ENCODE measurements at regions not wholly inside any gene's neighbourhood (a gene's known extent, or its start where the extent isn't known, plus 50 kb on each side); places are given as distances from the start of the nearest gene placed in this dataset.

DNA sequence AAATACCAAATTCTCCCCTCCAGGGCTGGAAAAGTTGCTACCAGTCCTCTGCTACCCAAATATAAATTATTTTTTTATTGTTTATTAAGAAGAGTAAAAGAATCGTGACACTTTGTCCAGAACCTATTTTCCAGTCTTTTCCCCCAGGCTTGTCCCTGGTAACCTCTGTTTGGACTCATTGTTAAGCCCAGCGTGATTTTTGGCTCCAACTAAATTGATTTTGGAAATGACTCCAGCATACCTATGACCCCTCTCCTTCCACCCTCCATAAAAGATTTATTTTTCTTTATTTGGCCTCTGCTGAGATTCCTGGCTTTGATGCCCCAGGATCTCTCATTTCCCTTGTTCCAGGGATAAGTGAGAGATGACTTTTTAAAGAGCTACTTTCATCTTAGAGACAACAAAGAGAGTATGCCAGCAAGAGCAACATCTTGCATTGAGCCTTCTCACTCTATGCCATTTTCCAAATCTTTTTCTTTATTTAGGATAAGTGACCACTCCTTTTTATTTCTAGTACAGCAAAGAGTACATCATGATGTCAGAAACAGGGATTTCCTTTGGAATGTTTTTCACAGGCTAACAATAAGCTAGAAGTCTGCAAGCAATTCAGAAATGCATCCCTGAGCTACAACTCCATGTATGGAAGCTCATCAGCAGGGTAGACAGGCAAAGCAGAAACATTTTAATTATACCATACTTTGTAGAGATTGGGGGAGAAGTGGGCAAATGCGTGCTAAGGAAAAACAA, 75.8 kb downstream of the DAD1 start:
- intact Hi-C loops (cut with micrococcal nuclease) = no loop called here
- peak overlapping the region; percentile 98 for H3K27ac Mint-ChIP-seq

DNA sequence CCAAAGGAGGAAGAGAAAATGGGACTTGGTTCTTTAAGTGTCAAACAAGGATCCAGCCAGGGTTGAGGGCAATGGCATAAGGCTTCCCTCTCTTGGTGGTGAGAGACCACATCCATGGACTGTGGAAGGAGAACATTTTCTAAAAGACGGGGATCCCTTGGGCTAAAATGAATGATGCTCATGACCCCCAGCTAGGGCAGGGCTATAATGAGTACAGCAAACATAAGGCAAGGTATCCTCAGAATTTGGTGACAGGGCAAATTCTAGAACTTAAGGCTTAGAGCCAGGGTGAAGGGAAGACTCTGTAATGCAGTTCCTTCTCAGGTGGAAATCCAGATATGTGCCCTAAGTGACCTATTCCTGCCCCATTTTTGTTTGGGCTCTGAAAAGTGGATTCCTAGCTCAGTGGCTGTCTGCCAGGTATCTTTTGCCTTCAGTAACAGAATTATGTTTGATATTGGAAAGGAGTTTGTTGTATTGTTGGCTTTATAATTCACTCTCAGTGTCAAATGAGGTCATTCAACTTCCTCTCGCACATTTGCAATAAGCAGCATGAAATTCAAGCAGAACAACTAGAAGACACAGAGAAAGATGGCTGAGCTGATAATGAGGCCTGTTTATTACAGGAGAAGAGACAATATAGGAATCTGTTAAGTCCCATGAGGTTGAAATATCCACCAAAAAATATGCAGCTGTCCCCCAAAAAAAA, 76.8 kb downstream of the DAD1 start:
- no peak for DNase-seq
- POLR2A ChIA-PET = interaction anchor here (0.6 to 26.6 kb wide), 9 partner anchors 10 to 44 kb away, joined by 3 to 639 read pairs (median 9); no protein-coding TSS in a partner anchor
- CTCF ChIA-PET = interaction anchor here (0.8 to 1.3 kb wide), 5 partner anchors 12 to 660 kb away, joined by 3 to 5 read pairs (median 3); no protein-coding TSS in a partner anchor
- H3K4me3 Mint-ChIP-seq = peak overlapping the region; percentile 79
- peaks cover 92% of the 10 kb centered on the region for H3K36me3 Mint-ChIP-seq
- H3K27me3 Mint-ChIP-seq = no peaks in the 10 kb centered on the region
- no peaks in the 10 kb centered on the region for H3K9me3 Mint-ChIP-seq
- H3K4me1 Mint-ChIP-seq (ENCODE audit: low read depth) = peaks cover 57% of the 10 kb centered on the region
- intact Hi-C loops (cut with micrococcal nuclease) = no loop called here
- H3K27ac Mint-ChIP-seq = peak overlapping the region; percentile 98

More for the DNA sequence above, 75.8 kb downstream of the DAD1 start:
- Mint-ChIP-seq H3K4me3 (peak overlapping the region; percentile 79), H3K36me3 (peaks cover 94% of the 10 kb centered on the region), H3K4me1 (ENCODE audit: low read depth) (peaks cover 66% of the 10 kb centered on the region), H3K9me3 (no peaks in the 10 kb centered on the region), H3K27me3 (no peaks in the 10 kb centered on the region)
- no peak for DNase-seq
- ChIA-PET CTCF (interaction anchor here (0.6 to 1.3 kb wide), 4 partner anchors 13 to 57 kb away, joined by 3 read pairs; no protein-coding TSS in a partner anchor), POLR2A (interaction anchor here (0.7 to 26.6 kb wide), 9 partner anchors 9 to 350 kb away, joined by 3 to 639 read pairs (median 9); no protein-coding TSS in a partner anchor)

DNA sequence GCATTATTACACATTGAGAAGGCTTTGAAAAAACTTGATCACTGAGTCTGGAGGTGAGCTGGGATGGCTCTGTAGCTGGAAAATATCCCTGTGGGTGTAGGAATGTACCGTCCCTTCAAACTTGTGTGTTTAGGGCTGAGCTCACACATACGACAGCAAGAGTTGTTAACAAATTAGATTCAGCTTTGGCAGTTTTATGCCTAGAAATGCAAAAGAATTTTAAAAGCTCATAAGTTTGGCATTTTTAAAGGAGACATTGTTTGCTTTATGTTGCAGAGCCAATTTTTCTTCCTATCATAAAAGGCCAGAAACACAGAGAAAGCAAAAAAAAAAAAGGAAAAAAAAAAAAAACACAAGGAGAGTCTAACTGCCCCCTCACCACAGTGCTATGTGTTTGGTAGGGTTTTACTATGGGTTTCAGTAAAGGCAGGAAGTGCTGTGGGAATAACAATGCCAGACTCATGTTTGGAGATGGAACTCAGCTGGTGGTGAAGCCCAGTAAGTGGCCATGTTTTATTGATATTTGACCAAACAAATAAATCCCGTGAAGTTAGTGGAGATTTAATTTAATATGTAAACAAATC, 78.4 kb downstream of the DAD1 start:
- DNase-seq = no peak
- Mint-ChIP-seq H3K4me1 (ENCODE audit: low read depth) (peaks cover 57% of the 10 kb centered on the region), H3K36me3 (peaks cover 92% of the 10 kb centered on the region), H3K27me3 (no peaks in the 10 kb centered on the region), H3K27ac (peak overlapping the region; percentile 98), H3K4me3 (peak overlapping the region; percentile 79), H3K9me3 (no peaks in the 10 kb centered on the region)
- intact Hi-C loops (cut with micrococcal nuclease) = loop anchor here (1.0 to 2.0 kb wide), 2 partner anchors 12 to 20 kb away; no protein-coding TSS in a partner anchor
- CTCF ChIA-PET = interaction anchor here (0.7 to 1.9 kb wide), 7 partner anchors 9 to 597 kb away, joined by 3 to 10 read pairs (median 4); no protein-coding TSS in a partner anchor
- POLR2A ChIA-PET = interaction anchor here (0.7 to 29.3 kb wide), 19 partner anchors 2 to 763 kb away, joined by 3 to 639 read pairs (median 4); no protein-coding TSS in a partner anchor

DNA sequence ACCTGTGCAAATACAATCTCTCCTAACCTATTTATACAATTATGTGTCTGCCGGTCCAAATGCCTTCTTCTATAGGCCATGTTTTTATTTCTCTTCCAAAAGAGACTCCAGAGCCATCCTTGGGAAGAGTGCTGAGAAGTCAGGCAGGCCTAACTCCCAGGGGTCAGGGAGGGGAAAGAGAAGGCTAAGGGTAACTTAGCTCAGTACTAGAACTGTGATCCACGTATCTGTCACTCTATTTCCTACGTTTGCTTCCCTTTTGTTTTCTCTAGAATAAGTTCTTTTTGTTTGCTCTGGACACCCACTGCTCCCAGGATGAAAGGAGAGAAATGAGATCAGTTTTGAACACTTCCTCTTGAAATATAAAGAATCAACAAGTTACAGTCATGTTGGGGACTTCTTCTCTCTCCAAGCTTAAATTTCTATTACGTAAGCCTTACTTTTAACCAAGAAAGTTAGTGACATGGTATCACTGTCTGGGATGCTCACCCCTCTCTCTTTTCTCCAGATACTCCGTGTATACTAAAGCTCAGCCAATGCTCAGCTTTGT, 79.2 kb downstream of the DAD1 start:
- Mint-ChIP-seq H3K27ac (peak overlapping the region; percentile 98), H3K4me1 (ENCODE audit: low read depth) (peaks cover 51% of the 10 kb centered on the region), H3K4me3 (peak overlapping the region; percentile 79), H3K36me3 (peaks cover 93% of the 10 kb centered on the region), H3K27me3 (no peaks in the 10 kb centered on the region), H3K9me3 (no peaks in the 10 kb centered on the region)
- ChIA-PET CTCF (interaction anchor here (0.9 to 3.9 kb wide), 8 partner anchors 8 to 596 kb away, joined by 3 to 15 read pairs (median 6); no protein-coding TSS in a partner anchor), POLR2A (interaction anchor here (0.6 to 29.3 kb wide), 22 partner anchors 1 to 763 kb away, joined by 3 to 639 read pairs (median 4); no protein-coding TSS in a partner anchor)
- intact Hi-C loops (cut with micrococcal nuclease) = loop anchor here (1.0 to 10.0 kb wide), 3 partner anchors 12 to 645 kb away; no protein-coding TSS in a partner anchor
- no peak for DNase-seq

DNA sequence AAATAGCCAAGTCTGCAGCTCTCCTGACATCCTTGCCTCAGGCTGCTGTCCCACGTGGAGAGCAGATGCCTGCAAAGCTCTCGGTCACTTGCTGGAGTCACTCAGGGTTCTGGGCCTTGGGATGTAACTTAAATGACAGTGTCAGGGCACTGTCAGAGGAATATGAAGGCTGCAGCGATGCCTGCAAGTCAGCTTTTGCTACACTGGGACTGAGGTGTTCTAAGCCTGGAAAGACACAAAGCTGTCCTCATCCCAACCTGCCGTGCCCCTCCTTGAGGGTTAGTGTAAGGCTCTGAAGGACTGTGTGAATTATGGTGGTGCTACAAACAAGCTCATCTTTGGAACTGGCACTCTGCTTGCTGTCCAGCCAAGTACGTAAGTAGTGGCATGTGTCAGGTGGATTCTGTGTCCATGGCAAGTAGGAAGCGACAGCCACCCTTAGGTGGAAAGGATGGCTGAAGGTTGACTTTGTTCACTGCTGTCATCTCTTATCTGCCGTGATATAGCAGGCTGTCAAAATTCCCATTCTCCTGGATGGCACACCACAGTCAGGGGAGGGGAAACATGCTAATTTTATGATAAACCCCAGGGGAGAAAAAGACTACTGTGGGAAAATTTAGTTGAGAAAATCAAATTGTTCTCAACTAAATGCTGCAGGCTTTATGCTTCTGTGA, 79.9 kb downstream of the DAD1 start:
- no peak for DNase-seq
- ChIA-PET POLR2A (interaction anchor here (0.6 to 29.3 kb wide), 20 partner anchors 0 to 648 kb away, joined by 3 to 639 read pairs (median 6); no protein-coding TSS in a partner anchor), CTCF (interaction anchor here (1.0 to 3.9 kb wide), 8 partner anchors 10 to 595 kb away, joined by 3 to 15 read pairs (median 4); no protein-coding TSS in a partner anchor)
- Mint-ChIP-seq H3K27me3 (no peaks in the 10 kb centered on the region), H3K4me3 (peak overlapping the region; percentile 79), H3K9me3 (no peaks in the 10 kb centered on the region), H3K27ac (peak overlapping the region; percentile 98), H3K4me1 (ENCODE audit: low read depth) (peaks cover 51% of the 10 kb centered on the region), H3K36me3 (peaks cover 94% of the 10 kb centered on the region)
- intact Hi-C loops (cut with micrococcal nuclease) = loop anchor here (10.0 kb wide), 1 partner anchor 644 kb away; no protein-coding TSS in a partner anchor

DNA sequence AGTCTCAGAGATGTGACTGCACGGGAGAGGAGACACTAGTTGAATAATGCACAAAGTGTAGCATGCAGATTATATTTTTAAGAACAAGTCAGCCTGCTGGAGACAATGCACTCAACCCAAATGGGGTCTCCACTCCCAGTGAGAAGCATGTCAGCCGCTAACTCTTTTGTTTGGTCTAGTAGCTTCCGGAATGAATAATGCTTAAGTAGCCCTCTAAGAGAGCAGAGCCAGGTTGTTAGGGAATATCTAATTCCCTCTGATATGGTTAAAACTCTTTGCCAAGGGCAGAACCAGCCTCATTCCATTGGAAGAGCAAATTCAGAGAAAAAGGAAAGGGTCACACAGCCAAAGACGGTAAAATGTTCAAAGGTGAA, 80.4 kb downstream of the DAD1 start:
- no peaks in the 10 kb centered on the region for H3K27me3 Mint-ChIP-seq
- H3K4me3 Mint-ChIP-seq = peak overlapping the region; percentile 79
- peak overlapping the region; percentile 98 for H3K27ac Mint-ChIP-seq
- intact Hi-C loops (cut with micrococcal nuclease) = loop anchor here (10.0 kb wide), 1 partner anchor 644 kb away; no protein-coding TSS in a partner anchor
- H3K4me1 Mint-ChIP-seq (ENCODE audit: low read depth) = peaks cover 51% of the 10 kb centered on the region
- no peak for DNase-seq
- POLR2A ChIA-PET = interaction anchor here (0.6 to 29.3 kb wide), 18 partner anchors 0 to 648 kb away, joined by 3 to 639 read pairs (median 7); no protein-coding TSS in a partner anchor
- H3K9me3 Mint-ChIP-seq = no peaks in the 10 kb centered on the region
- CTCF ChIA-PET = interaction anchor here (1.1 to 3.9 kb wide), 6 partner anchors 10 to 62 kb away, joined by 3 to 15 read pairs (median 4); no protein-coding TSS in a partner anchor
- peaks cover 94% of the 10 kb centered on the region for H3K36me3 Mint-ChIP-seq

DNA sequence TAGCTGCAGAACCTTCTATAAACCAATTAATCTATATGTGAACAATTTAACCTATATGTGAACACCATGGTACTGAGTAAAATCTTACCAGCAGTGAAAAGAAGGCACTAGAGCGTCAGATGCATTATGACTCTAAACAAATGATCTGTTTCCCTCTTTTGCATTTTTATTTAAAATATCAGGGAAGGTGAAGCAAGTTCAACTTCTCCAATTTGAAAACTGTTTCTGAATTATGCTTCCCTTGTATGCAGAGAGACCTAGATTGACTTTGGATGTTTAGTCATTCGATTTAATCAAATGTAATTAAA, 80.9 kb downstream of the DAD1 start:
- POLR2A ChIA-PET = interaction anchor here (1.0 to 29.3 kb wide), 13 partner anchors 1 to 530 kb away, joined by 4 to 639 read pairs (median 19); partner anchors contain the start of gene DAD1
- peaks cover 50% of the 10 kb centered on the region for H3K4me1 Mint-ChIP-seq (ENCODE audit: low read depth)
- H3K36me3 Mint-ChIP-seq = peaks cover 94% of the 10 kb centered on the region
- CTCF ChIA-PET = interaction anchor here (1.1 to 3.9 kb wide), 7 partner anchors 14 to 590 kb away, joined by 3 to 19 read pairs (median 5); no protein-coding TSS in a partner anchor
- peak overlapping the region; percentile 98 for H3K27ac Mint-ChIP-seq
- DNase-seq = no peak
- H3K4me3 Mint-ChIP-seq = peak overlapping the region; percentile 79
- H3K9me3 Mint-ChIP-seq = no peaks in the 10 kb centered on the region
- intact Hi-C loops (cut with micrococcal nuclease) = loop anchor here (10.0 kb wide), 1 partner anchor 643 kb away; no protein-coding TSS in a partner anchor
- H3K27me3 Mint-ChIP-seq = no peaks in the 10 kb centered on the region

DNA sequence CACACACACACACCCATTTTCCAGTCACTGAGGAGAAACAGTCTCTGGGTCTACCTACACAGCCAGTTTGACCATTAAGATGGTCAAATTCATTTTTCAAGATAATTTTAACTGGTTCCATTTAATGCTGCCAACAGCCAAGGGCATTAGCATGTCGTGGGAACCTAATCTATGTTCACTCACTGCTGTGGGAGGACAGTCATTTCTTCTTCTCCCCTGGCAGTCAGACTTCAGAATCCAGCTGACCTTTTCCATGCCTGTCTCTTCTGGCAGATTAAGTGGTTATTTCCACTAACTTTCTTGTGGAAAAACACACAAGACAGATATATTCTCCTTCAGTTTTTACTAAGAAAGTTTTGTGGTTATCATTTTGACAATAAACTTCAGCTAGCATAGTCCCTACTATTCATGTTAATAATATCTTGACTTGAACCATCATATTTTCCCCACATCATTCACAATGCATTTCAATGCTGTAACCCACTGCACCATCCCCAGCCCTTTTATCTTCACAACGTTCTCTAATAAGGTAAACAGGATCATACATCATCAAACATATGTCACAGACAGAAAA, 82.2 kb downstream of the DAD1 start:
- Mint-ChIP-seq H3K9me3 (no peaks in the 10 kb centered on the region), H3K27me3 (no peaks in the 10 kb centered on the region), H3K4me1 (ENCODE audit: low read depth) (peaks cover 44% of the 10 kb centered on the region), H3K4me3 (peak overlapping the region; percentile 79), H3K36me3 (peaks cover 95% of the 10 kb centered on the region), H3K27ac (peak overlapping the region; percentile 98)
- CTCF ChIA-PET = interaction anchor here (0.6 to 3.9 kb wide), 7 partner anchors 24 to 589 kb away, joined by 3 to 19 read pairs (median 4); no protein-coding TSS in a partner anchor
- no peak for DNase-seq
- intact Hi-C loops (cut with micrococcal nuclease) = loop anchor here (1.0 to 10.0 kb wide), 4 partner anchors 44 to 642 kb away; no protein-coding TSS in a partner anchor
- POLR2A ChIA-PET = interaction anchor here (0.6 to 29.3 kb wide), 25 partner anchors 2 to 654 kb away, joined by 3 to 639 read pairs (median 5); partner anchors contain the start of gene DAD1

DNA sequence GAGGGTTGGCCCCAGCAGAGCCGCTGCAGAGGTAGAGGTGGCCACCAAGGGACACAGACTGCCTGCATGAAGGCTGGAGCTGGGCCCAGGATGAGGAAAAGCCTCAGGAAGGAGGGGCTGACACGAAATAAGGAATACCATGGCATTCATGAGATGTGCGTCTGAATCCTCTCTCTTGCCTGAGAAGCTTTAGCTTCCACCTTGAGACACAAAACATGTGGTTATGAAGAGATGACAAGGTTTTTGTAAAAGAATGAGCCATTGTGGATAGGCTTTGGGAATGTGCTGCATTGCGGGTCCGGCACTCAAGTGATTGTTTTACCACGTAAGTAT, 82.7 kb downstream of the DAD1 start:
- peaks cover 95% of the 10 kb centered on the region for H3K36me3 Mint-ChIP-seq
- ChIA-PET POLR2A (interaction anchor here (0.8 to 29.3 kb wide), 18 partner anchors 2 to 643 kb away, joined by 3 to 639 read pairs (median 18); no protein-coding TSS in a partner anchor), CTCF (interaction anchor here (0.8 to 3.9 kb wide), 4 partner anchors 25 to 588 kb away, joined by 3 to 19 read pairs (median 11); no protein-coding TSS in a partner anchor)
- no peaks in the 10 kb centered on the region for H3K9me3 Mint-ChIP-seq
- DNase-seq = no peak
- peak overlapping the region; percentile 98 for H3K27ac Mint-ChIP-seq
- peaks cover 40% of the 10 kb centered on the region for H3K4me1 Mint-ChIP-seq (ENCODE audit: low read depth)
- intact Hi-C loops (cut with micrococcal nuclease) = loop anchor here (1.0 to 10.0 kb wide), 3 partner anchors 44 to 642 kb away; no protein-coding TSS in a partner anchor
- no peaks in the 10 kb centered on the region for H3K27me3 Mint-ChIP-seq
- H3K4me3 Mint-ChIP-seq = peak overlapping the region; percentile 79
